WTC11 (cell line): ENCODE measurements at regions not wholly inside any gene's neighbourhood (a gene's known extent, or its start where the extent isn't known, plus 50 kb on each side); places are given as distances from the start of the nearest gene placed in this dataset.

Source experiments
- ATAC-seq: fragments of 200-7000 bp; cut with Tn5 transposase; 2 replicates; pipeline ENCODE4 v1.10.0; 2021; ENCODE audit warnings: mild to moderate bottlenecking, moderate library complexity
- CTCF ChIA-PET: fragments of 300-600 bp; sonication (Branson Sonifier 250); formaldehyde crosslinking; loops from one replicate; lab custom pipeline; 2021; ENCODE audit warnings: antibody characterized with exemption; lab: Charles Lee
- POLR2A ChIA-PET: fragments of 350-600 bp; sonication (Branson Sonifier 250); formaldehyde crosslinking; loops from one replicate; lab custom pipeline; 2021; ENCODE audit warnings: antibody characterized with exemption; lab: Charles Lee
- DNase-seq: peaks from one replicate; pipeline ENCODE4 v3.0.0; 2021; ENCODE audit warnings: low spot score
- H3K27ac Mint-ChIP-seq: 2 replicates; pipeline ENCODE4 v1.8.0; 2021; ENCODE audit warnings: mixed read lengths
- H3K27me3 Mint-ChIP-seq: 2 replicates; pipeline ENCODE4 v1.8.0; 2021; ENCODE audit warnings: low read depth, mild to moderate bottlenecking, moderate library complexity, mixed read lengths
- H3K36me3 Mint-ChIP-seq: 2 replicates; pipeline ENCODE4 v1.8.0; 2021; ENCODE audit warnings: mixed read lengths
- H3K4me1 Mint-ChIP-seq: 2 replicates; pipeline ENCODE4 v1.8.0; 2022; ENCODE audit warnings: mixed read lengths
- H3K4me3 Mint-ChIP-seq: 2 replicates; pipeline ENCODE4 v1.8.0; 2021; ENCODE audit warnings: mild to moderate bottlenecking, moderate library complexity, mixed read lengths
- H3K9me3 Mint-ChIP-seq: 2 replicates; pipeline ENCODE4 v1.8.0; 2021; ENCODE audit warnings: mixed read lengths
- ESRRA ChIP-seq: sonication (generic); formaldehyde crosslinking; IDR thresholded peaks from 2 replicates; pipeline ENCODE4 v1.8.1; 2022; ENCODE audit warnings: mild to moderate bottlenecking, missing genetic modification reagents, borderline replicate concordance
- GTF2I ChIP-seq: fragments of 250-450 bp; sonication (Bioruptor Pico); conservative IDR thresholded peaks from 2 replicates; pipeline ENCODE4 v1.4.0; 2021; ENCODE audit warnings: mild to moderate bottlenecking
- SMAD4 ChIP-seq: sonication (generic); formaldehyde crosslinking; IDR thresholded peaks from 2 replicates; pipeline ENCODE4 v1.8.0; 2022; ENCODE audit warnings: mild to moderate bottlenecking, missing genetic modification reagents
- TEAD1 ChIP-seq: sonication (generic); formaldehyde crosslinking; IDR thresholded peaks from 2 replicates; pipeline ENCODE4 v1.8.0; 2022; ENCODE audit warnings: mild to moderate bottlenecking, missing genetic modification reagents
- ZNF263 ChIP-seq: sonication (generic); formaldehyde crosslinking; IDR thresholded peaks from 2 replicates; pipeline ENCODE4 v1.8.1; 2022; ENCODE audit warnings: low read depth, mild to moderate bottlenecking, moderate library complexity, missing genetic modification reagents
- TF ChIP-seq, protein P1 (sequence below): fragments of 250-450 bp; sonication (Bioruptor Pico); IDR thresholded peaks from 2 replicates; pipeline ENCODE4 v1.9.0; 2021; ENCODE audit warnings: mild to moderate bottlenecking
- TF ChIP-seq, protein P2 (sequence below): sonication (generic); formaldehyde crosslinking; IDR thresholded peaks from 2 replicates; pipeline ENCODE4 v1.8.1; 2023; ENCODE audit warnings: mild to moderate bottlenecking, moderate library complexity, missing genetic modification reagents
- TF ChIP-seq, protein P3 (sequence below): fragments of 250-450 bp; sonication (Bioruptor Pico); conservative IDR thresholded peaks from 2 replicates; pipeline ENCODE4 v1.9.0; 2021; ENCODE audit warnings: mild to moderate bottlenecking
- TF ChIP-seq, protein P4 (sequence below): sonication (generic); formaldehyde crosslinking; IDR thresholded peaks from 2 replicates; pipeline ENCODE4 v1.8.0; 2022; ENCODE audit warnings: mild to moderate bottlenecking, missing genetic modification reagents
- TF ChIP-seq, protein P5 (sequence below): sonication (generic); formaldehyde crosslinking; conservative IDR thresholded peaks from 2 replicates; pipeline ENCODE4 v1.8.1; 2022; ENCODE audit warnings: mild to moderate bottlenecking, missing genetic modification reagents
- TF ChIP-seq, protein P6 (sequence below): sonication (generic); formaldehyde crosslinking; IDR thresholded peaks from 2 replicates; pipeline ENCODE4 v1.8.0; 2022; ENCODE audit warnings: missing genetic modification reagents
- TF ChIP-seq, protein P7 (sequence below): fragments of 250-450 bp; sonication (Bioruptor Pico); IDR thresholded peaks from 2 replicates; pipeline ENCODE4 v1.9.0; 2021; ENCODE audit warnings: moderate library complexity, mild to moderate bottlenecking, inconsistent platforms, borderline replicate concordance
- TF ChIP-seq, protein P8 (sequence below): sonication (generic); formaldehyde crosslinking; IDR thresholded peaks from 2 replicates; pipeline ENCODE4 v1.8.1; 2022; ENCODE audit warnings: low read depth, missing genetic modification reagents, borderline replicate concordance
- TF ChIP-seq, protein P9 (sequence below): sonication (generic); formaldehyde crosslinking; IDR thresholded peaks from 2 replicates; pipeline ENCODE4 v1.8.0; 2023; ENCODE audit warnings: missing genetic modification reagents, mild to moderate bottlenecking, borderline replicate concordance
- TF ChIP-seq, protein P10 (sequence below): sonication (generic); formaldehyde crosslinking; conservative IDR thresholded peaks from 2 replicates; pipeline ENCODE4 v1.8.1; 2023; ENCODE audit warnings: mild to moderate bottlenecking, low read depth, missing genetic modification reagents, moderate library complexity

DNA sequence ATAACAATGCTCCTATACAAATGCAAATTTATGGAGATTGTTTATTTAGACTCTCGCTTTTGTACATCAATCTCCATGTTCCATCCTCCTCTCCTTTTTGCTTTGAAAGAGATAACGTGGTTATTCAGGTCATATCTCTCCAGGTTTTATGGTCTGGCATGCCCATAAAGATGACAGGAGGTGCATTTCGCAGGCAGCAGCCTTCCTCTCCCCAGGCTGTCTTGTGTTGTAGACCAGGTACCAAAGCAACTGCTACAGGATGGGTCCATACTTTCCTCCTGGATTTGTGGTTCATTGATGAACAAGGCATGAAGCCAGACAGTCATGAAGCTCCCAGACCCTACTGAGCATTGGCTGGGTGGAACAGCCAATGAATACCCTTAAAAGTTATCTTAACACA lies 400.2 kb upstream of the NPVF start:
- ChIA-PET CTCF (no interaction called here), POLR2A (no interaction called here)
- ATAC-seq = no peak; the same call in 1 of the 2 replicates
- Mint-ChIP-seq H3K4me1 (peaks cover 20% of the 10 kb centered on the region), H3K4me3 (no peak overlapping the region), H3K27ac (no peak overlapping the region), H3K9me3 (no peaks in the 10 kb centered on the region), H3K36me3 (no peaks in the 10 kb centered on the region), H3K27me3 (no peaks in the 10 kb centered on the region; the same call in 1 of the 2 replicates)
- no peak for DNase-seq
- TF ChIP-seq, protein P1, sequence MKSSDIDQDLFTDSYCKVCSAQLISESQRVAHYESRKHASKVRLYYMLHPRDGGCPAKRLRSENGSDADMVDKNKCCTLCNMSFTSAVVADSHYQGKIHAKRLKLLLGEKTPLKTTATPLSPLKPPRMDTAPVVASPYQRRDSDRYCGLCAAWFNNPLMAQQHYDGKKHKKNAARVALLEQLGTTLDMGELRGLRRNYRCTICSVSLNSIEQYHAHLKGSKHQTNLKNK = no peak
- TF ChIP-seq SMAD4 (no peak), ZNF263 (CRISPR knock-in tag) (no peak), GTF2I (CRISPR knock-in tag) (no peak), TEAD1 (no peak), ESRRA (CRISPR knock-in tag) (no peak)
- TF ChIP-seq, protein P2, sequence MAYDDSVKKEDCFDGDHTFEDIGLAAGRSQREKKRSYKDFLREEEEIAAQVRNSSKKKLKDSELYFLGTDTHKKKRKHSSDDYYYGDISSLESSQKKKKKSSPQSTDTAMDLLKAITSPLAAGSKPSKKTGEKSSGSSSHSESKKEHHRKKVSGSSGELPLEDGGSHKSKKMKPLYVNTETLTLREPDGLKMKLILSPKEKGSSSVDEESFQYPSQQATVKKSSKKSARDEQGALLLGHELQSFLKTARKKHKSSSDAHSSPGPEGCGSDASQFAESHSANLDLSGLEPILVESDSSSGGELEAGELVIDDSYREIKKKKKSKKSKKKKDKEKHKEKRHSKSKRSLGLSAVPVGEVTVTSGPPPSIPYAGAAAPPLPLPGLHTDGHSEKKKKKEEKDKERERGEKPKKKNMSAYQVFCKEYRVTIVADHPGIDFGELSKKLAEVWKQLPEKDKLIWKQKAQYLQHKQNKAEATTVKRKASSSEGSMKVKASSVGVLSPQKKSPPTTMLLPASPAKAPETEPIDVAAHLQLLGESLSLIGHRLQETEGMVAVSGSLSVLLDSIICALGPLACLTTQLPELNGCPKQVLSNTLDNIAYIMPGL (CRISPR knock-in tag) = no peak
- TF ChIP-seq, protein P3, sequence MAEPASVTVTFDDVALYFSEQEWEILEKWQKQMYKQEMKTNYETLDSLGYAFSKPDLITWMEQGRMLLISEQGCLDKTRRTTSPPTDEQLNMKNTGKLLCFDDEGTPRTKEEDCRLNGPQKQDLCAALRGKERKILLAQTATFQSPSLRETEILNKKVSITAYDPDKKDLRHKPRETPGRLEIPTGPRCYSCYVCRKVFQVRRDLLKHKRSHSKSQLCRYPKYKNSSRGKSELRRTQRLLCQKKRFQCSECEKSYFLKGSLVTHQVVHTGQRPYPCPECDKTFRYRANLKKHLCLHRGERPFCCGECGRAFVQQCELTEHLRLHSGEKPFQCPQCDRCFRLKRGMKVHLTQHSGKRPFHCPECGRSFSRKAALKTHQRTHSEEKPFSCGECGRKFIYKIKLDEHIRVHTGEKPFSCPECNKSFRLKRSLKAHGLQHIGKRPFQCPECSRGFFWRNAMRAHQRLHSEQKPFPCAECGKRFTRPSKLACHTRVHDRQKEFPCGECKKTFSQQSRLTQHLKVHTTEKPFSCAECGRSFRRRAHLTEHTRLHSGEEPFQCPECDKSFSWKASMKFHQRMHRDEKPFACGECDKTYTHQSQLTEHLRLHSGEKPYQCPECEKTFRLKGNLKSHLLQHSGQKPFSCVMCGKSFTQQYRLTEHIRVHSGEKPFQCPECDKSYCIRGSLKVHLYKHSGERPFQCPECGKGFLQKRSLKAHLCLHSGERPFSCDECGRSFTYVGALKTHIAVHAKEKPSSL (CRISPR knock-in tag) = no peak
- TF ChIP-seq, protein P4, sequence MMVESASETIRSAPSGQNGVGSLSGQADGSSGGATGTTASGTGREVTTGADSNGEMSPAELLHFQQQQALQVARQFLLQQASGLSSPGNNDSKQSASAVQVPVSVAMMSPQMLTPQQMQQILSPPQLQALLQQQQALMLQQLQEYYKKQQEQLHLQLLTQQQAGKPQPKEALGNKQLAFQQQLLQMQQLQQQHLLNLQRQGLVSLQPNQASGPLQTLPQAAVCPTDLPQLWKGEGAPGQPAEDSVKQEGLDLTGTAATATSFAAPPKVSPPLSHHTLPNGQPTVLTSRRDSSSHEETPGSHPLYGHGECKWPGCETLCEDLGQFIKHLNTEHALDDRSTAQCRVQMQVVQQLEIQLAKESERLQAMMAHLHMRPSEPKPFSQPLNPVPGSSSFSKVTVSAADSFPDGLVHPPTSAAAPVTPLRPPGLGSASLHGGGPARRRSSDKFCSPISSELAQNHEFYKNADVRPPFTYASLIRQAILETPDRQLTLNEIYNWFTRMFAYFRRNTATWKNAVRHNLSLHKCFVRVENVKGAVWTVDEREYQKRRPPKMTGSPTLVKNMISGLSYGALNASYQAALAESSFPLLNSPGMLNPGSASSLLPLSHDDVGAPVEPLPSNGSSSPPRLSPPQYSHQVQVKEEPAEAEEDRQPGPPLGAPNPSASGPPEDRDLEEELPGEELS (CRISPR knock-in tag) = no peak
- TF ChIP-seq, protein P5, sequence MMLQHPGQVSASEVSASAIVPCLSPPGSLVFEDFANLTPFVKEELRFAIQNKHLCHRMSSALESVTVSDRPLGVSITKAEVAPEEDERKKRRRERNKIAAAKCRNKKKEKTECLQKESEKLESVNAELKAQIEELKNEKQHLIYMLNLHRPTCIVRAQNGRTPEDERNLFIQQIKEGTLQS (CRISPR knock-in tag) = no peak
- TF ChIP-seq, protein P6, sequence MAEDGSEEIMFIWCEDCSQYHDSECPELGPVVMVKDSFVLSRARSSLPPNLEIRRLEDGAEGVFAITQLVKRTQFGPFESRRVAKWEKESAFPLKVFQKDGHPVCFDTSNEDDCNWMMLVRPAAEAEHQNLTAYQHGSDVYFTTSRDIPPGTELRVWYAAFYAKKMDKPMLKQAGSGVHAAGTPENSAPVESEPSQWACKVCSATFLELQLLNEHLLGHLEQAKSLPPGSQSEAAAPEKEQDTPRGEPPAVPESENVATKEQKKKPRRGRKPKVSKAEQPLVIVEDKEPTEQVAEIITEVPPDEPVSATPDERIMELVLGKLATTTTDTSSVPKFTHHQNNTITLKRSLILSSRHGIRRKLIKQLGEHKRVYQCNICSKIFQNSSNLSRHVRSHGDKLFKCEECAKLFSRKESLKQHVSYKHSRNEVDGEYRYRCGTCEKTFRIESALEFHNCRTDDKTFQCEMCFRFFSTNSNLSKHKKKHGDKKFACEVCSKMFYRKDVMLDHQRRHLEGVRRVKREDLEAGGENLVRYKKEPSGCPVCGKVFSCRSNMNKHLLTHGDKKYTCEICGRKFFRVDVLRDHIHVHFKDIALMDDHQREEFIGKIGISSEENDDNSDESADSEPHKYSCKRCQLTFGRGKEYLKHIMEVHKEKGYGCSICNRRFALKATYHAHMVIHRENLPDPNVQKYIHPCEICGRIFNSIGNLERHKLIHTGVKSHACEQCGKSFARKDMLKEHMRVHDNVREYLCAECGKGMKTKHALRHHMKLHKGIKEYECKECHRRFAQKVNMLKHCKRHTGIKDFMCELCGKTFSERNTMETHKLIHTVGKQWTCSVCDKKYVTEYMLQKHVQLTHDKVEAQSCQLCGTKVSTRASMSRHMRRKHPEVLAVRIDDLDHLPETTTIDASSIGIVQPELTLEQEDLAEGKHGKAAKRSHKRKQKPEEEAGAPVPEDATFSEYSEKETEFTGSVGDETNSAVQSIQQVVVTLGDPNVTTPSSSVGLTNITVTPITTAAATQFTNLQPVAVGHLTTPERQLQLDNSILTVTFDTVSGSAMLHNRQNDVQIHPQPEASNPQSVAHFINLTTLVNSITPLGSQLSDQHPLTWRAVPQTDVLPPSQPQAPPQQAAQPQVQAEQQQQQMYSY (CRISPR knock-in tag) = no peak
- TF ChIP-seq, protein P7, sequence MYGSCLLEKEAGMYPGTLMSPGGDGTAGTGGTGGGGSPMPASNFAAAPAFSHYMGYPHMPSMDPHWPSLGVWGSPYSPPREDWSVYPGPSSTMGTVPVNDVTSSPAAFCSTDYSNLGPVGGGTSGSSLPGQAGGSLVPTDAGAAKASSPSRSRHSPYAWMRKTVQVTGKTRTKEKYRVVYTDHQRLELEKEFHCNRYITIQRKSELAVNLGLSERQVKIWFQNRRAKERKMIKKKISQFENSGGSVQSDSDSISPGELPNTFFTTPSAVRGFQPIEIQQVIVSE (CRISPR knock-in tag) = no peak
- TF ChIP-seq, protein P8, sequence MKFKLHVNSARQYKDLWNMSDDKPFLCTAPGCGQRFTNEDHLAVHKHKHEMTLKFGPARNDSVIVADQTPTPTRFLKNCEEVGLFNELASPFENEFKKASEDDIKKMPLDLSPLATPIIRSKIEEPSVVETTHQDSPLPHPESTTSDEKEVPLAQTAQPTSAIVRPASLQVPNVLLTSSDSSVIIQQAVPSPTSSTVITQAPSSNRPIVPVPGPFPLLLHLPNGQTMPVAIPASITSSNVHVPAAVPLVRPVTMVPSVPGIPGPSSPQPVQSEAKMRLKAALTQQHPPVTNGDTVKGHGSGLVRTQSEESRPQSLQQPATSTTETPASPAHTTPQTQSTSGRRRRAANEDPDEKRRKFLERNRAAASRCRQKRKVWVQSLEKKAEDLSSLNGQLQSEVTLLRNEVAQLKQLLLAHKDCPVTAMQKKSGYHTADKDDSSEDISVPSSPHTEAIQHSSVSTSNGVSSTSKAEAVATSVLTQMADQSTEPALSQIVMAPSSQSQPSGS (CRISPR knock-in tag) = no peak
- TF ChIP-seq, protein P9, sequence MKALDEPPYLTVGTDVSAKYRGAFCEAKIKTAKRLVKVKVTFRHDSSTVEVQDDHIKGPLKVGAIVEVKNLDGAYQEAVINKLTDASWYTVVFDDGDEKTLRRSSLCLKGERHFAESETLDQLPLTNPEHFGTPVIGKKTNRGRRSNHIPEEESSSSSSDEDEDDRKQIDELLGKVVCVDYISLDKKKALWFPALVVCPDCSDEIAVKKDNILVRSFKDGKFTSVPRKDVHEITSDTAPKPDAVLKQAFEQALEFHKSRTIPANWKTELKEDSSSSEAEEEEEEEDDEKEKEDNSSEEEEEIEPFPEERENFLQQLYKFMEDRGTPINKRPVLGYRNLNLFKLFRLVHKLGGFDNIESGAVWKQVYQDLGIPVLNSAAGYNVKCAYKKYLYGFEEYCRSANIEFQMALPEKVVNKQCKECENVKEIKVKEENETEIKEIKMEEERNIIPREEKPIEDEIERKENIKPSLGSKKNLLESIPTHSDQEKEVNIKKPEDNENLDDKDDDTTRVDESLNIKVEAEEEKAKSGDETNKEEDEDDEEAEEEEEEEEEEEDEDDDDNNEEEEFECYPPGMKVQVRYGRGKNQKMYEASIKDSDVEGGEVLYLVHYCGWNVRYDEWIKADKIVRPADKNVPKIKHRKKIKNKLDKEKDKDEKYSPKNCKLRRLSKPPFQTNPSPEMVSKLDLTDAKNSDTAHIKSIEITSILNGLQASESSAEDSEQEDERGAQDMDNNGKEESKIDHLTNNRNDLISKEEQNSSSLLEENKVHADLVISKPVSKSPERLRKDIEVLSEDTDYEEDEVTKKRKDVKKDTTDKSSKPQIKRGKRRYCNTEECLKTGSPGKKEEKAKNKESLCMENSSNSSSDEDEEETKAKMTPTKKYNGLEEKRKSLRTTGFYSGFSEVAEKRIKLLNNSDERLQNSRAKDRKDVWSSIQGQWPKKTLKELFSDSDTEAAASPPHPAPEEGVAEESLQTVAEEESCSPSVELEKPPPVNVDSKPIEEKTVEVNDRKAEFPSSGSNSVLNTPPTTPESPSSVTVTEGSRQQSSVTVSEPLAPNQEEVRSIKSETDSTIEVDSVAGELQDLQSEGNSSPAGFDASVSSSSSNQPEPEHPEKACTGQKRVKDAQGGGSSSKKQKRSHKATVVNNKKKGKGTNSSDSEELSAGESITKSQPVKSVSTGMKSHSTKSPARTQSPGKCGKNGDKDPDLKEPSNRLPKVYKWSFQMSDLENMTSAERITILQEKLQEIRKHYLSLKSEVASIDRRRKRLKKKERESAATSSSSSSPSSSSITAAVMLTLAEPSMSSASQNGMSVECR (CRISPR knock-in tag) = no peak
- TF ChIP-seq, protein P10, sequence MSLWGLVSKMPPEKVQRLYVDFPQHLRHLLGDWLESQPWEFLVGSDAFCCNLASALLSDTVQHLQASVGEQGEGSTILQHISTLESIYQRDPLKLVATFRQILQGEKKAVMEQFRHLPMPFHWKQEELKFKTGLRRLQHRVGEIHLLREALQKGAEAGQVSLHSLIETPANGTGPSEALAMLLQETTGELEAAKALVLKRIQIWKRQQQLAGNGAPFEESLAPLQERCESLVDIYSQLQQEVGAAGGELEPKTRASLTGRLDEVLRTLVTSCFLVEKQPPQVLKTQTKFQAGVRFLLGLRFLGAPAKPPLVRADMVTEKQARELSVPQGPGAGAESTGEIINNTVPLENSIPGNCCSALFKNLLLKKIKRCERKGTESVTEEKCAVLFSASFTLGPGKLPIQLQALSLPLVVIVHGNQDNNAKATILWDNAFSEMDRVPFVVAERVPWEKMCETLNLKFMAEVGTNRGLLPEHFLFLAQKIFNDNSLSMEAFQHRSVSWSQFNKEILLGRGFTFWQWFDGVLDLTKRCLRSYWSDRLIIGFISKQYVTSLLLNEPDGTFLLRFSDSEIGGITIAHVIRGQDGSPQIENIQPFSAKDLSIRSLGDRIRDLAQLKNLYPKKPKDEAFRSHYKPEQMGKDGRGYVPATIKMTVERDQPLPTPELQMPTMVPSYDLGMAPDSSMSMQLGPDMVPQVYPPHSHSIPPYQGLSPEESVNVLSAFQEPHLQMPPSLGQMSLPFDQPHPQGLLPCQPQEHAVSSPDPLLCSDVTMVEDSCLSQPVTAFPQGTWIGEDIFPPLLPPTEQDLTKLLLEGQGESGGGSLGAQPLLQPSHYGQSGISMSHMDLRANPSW (CRISPR knock-in tag) = no peak
